CD8-positive, alpha-beta memory T cell (primary cell): ENCODE measurements at regions not wholly inside any gene's neighbourhood (a gene's known extent, or its start where the extent isn't known, plus 50 kb on each side); places are given as distances from the start of the nearest gene placed in this dataset.

Experiments
- CTCF ChIA-PET: fragments of 350-600 bp; sonication (Branson Sonifier 250); formaldehyde crosslinking; loops from one replicate; lab custom pipeline; 2021; ENCODE audit warnings: antibody characterized with exemption; lab: Charles Lee
- POLR2A ChIA-PET: fragments of 350-600 bp; sonication (Branson Sonifier 250); formaldehyde crosslinking; loops from one replicate; lab custom pipeline; 2021; ENCODE audit warnings: antibody characterized with exemption; lab: Charles Lee
- DNase-seq, 5 donors: peaks; one replicate each; pipeline versions ENCODE4 v3.0.0 to v3.0.0-alpha.2; 2020 to 2022; ENCODE audit warnings: mixed read lengths in 1 of 5
- H3K27ac ChIP-seq: one replicate; pipeline ENCODE4 v1.7.0; 2013; ENCODE audit warnings: low read depth, mild to moderate bottlenecking, low read length, moderate library complexity
- H3K27me3 ChIP-seq: 2 replicates; pipeline ENCODE4 v1.7.0; 2013; ENCODE audit warnings: low read length, mild to moderate bottlenecking; ENCODE audit not compliant: insufficient read depth, poor library complexity, severe bottlenecking
- H3K36me3 ChIP-seq: 2 replicates; pipeline ENCODE4 v1.7.0; 2013; ENCODE audit warnings: mild to moderate bottlenecking, low read length, moderate library complexity; ENCODE audit not compliant: insufficient read depth
- H3K4me1 ChIP-seq: 2 replicates; pipeline ENCODE4 v1.7.0; 2013; ENCODE audit warnings: mild to moderate bottlenecking, low read length, moderate library complexity; ENCODE audit not compliant: insufficient read depth
- H3K4me3 ChIP-seq: 2 replicates; pipeline ENCODE4 v1.7.0; 2013; ENCODE audit warnings: mild to moderate bottlenecking, low read length
- H3K9me3 ChIP-seq: 2 replicates; pipeline ENCODE4 v1.7.0; 2013; ENCODE audit warnings: mild to moderate bottlenecking, low read length
- H3K27ac Mint-ChIP-seq, 8 donors: one replicate each; pipeline ENCODE4 v1.8.0; 2020 to 2021; ENCODE audit warnings: mixed read lengths in 8 of 8, mild to moderate bottlenecking in 6 of 8, inconsistent platforms in 3 of 8, moderate library complexity in 3 of 8
- H3K27me3 Mint-ChIP-seq, 2 donors: one replicate each; pipeline ENCODE4 v1.8.0; 2020 to 2021; ENCODE audit warnings: mixed read lengths in 2 of 2, mild to moderate bottlenecking in 1 of 2, moderate library complexity in 1 of 2
- H3K36me3 Mint-ChIP-seq, 3 donors: one replicate each; pipeline ENCODE4 v1.8.0; 2020 to 2021; ENCODE audit warnings: mixed read lengths in 3 of 3, inconsistent platforms in 1 of 3, mild to moderate bottlenecking in 1 of 3
- H3K4me1 Mint-ChIP-seq, 3 donors: one replicate each; pipeline ENCODE4 v1.8.0; 2020 to 2021; ENCODE audit warnings: mixed read lengths in 3 of 3, inconsistent platforms in 1 of 3, mild to moderate bottlenecking in 1 of 3
- H3K4me3 Mint-ChIP-seq, 7 donors: one replicate each; pipeline ENCODE4 v1.8.0; 2020 to 2021; ENCODE audit warnings: mixed read lengths in 7 of 7, mild to moderate bottlenecking in 6 of 7, moderate library complexity in 4 of 7, inconsistent platforms in 2 of 7
- H3K9me3 Mint-ChIP-seq, 5 donors: one replicate each; pipeline ENCODE4 v1.8.0; 2020 to 2022; ENCODE audit warnings: mixed read lengths in 5 of 5, mild to moderate bottlenecking in 3 of 5, moderate library complexity in 2 of 5, inconsistent platforms in 1 of 5

- CTCF ChIA-PET: no interaction called here
- Histone ChIP-seq H3K9me3 (no peaks in the 10 kb centered on the region), H3K27ac (no peak overlapping the region), H3K36me3 (no peaks in the 10 kb centered on the region), H3K4me3 (no peak overlapping the region), H3K4me1 (no peaks in the 10 kb centered on the region), H3K27me3 (no peaks in the 10 kb centered on the region)
- Mint-ChIP-seq H3K27ac (no peak overlapping the region), H3K36me3 (no peaks in the 10 kb centered on the region), H3K4me3 (no peak overlapping the region), H3K4me1 (no peaks in the 10 kb centered on the region), H3K27me3 (peaks cover 0 to 7% of the 10 kb centered on the region in 2 donors), H3K9me3 (peaks cover 0 to 7% (median 0%) of the 10 kb centered on the region in 5 donors)
- POLR2A ChIA-PET: no interaction called here
- DNase-seq: no peak
Measured at GRCh38 chr6:165941786-165942185, 225.9 kb downstream of the TBXT start.

DNA sequence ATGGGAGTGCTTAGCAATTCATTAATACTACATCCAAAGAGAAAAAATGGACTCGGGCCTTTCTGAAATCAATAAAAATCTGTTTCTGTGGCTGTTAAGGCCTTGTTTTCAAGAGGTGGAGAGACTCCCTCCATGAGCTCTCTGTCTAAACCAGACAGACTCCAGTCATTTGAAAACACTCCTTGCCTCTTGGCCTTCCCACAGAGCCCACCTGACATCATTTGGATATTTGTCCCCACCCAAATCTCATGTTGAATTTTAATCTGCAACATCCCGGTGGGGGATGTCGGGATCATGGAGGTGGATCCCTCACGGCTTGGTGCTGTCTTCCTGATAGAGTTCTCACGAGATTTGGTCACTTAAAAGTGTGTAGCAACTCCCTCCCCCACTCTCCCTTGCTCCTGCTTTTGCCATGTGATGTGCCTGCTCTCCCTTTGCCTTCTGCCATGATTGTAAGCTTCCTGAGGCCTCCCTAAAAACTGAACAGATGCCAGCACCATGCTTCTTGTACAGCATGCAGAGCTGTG lies 226.3 kb downstream of the TBXT start:
- Mint-ChIP-seq H3K27me3 (peaks cover 2 to 7% of the 10 kb centered on the region in 2 donors), H3K4me3 (no peak overlapping the region), H3K36me3 (no peaks in the 10 kb centered on the region), H3K4me1 (no peaks in the 10 kb centered on the region), H3K9me3 (peaks cover 0 to 7% (median 0%) of the 10 kb centered on the region in 5 donors), H3K27ac (no peak overlapping the region)
- no peaks in the 10 kb centered on the region for H3K27me3 ChIP-seq
- H3K4me3 ChIP-seq: no peak overlapping the region
- ChIA-PET POLR2A (no interaction called here), CTCF (no interaction called here)
- no peaks in the 10 kb centered on the region for H3K9me3 ChIP-seq
- DNase-seq: no peak
- H3K36me3 ChIP-seq: no peaks in the 10 kb centered on the region
- no peak overlapping the region for H3K27ac ChIP-seq
- no peaks in the 10 kb centered on the region for H3K4me1 ChIP-seq

GRCh38 chr6:165940366-165940765 lies 227.3 kb downstream of the TBXT start:
- H3K4me1 ChIP-seq: no peaks in the 10 kb centered on the region
- no peaks in the 10 kb centered on the region for H3K36me3 ChIP-seq
- no peaks in the 10 kb centered on the region for H3K9me3 ChIP-seq
- H3K4me3 Mint-ChIP-seq: no peak overlapping the region
- no peak overlapping the region for H3K4me3 ChIP-seq
- no peak for DNase-seq
- no peaks in the 10 kb centered on the region for H3K27me3 ChIP-seq
- no peaks in the 10 kb centered on the region for H3K36me3 Mint-ChIP-seq
- peaks cover 0 to 9% (median 0%) of the 10 kb centered on the region in 5 donors for H3K9me3 Mint-ChIP-seq
- POLR2A ChIA-PET: no interaction called here
- CTCF ChIA-PET: no interaction called here
- peaks cover 5 to 8% of the 10 kb centered on the region in 2 donors for H3K27me3 Mint-ChIP-seq
- H3K27ac Mint-ChIP-seq: no peak overlapping the region
- H3K4me1 Mint-ChIP-seq: no peaks in the 10 kb centered on the region
- H3K27ac ChIP-seq: no peak overlapping the region

- Histone ChIP-seq H3K27ac (no peak overlapping the region), H3K27me3 (no peaks in the 10 kb centered on the region), H3K36me3 (no peaks in the 10 kb centered on the region), H3K4me1 (no peaks in the 10 kb centered on the region), H3K9me3 (no peaks in the 10 kb centered on the region), H3K4me3 (no peak overlapping the region)
- peaks cover 0 to 9% (median 0%) of the 10 kb centered on the region in 5 donors for H3K9me3 Mint-ChIP-seq
- POLR2A ChIA-PET: no interaction called here
- H3K4me3 Mint-ChIP-seq: no peak overlapping the region
- DNase-seq: no peak
- H3K36me3 Mint-ChIP-seq: no peaks in the 10 kb centered on the region
- H3K27me3 Mint-ChIP-seq: peaks cover 5 to 13% of the 10 kb centered on the region in 2 donors
- CTCF ChIA-PET: no interaction called here
- H3K4me1 Mint-ChIP-seq: no peaks in the 10 kb centered on the region
- H3K27ac Mint-ChIP-seq: no peak overlapping the region
Measured at GRCh38 chr6:165939601-165940290, 227.9 kb downstream of the TBXT start.

- H3K9me3 ChIP-seq: no peaks in the 10 kb centered on the region
Measured at GRCh38 chr6:165939047-165939446, 228.6 kb downstream of the TBXT start.

GRCh38 chr6:165937564-165938358 lies 229.9 kb downstream of the TBXT start:
- Histone ChIP-seq H3K27me3 (no peaks in the 10 kb centered on the region), H3K36me3 (no peaks in the 10 kb centered on the region), H3K4me3 (no peak overlapping the region), H3K4me1 (no peaks in the 10 kb centered on the region), H3K9me3 (no peaks in the 10 kb centered on the region), H3K27ac (no peak overlapping the region)
- ChIA-PET POLR2A (no interaction called here), CTCF (no interaction called here)
- H3K27me3 Mint-ChIP-seq: peaks cover 6 to 16% of the 10 kb centered on the region in 2 donors
- H3K36me3 Mint-ChIP-seq: no peaks in the 10 kb centered on the region
- H3K4me1 Mint-ChIP-seq: no peaks in the 10 kb centered on the region
- no peak overlapping the region for H3K27ac Mint-ChIP-seq
- DNase-seq: no peak
- peaks cover 0 to 9% (median 0%) of the 10 kb centered on the region in 5 donors for H3K9me3 Mint-ChIP-seq
- H3K4me3 Mint-ChIP-seq: no peak overlapping the region

More at GRCh38 chr6:165939047-165939446, 228.6 kb downstream of the TBXT start:
- DNase-seq: no peak
- Histone ChIP-seq H3K27ac (no peak overlapping the region), H3K27me3 (no peaks in the 10 kb centered on the region), H3K4me1 (no peaks in the 10 kb centered on the region), H3K36me3 (no peaks in the 10 kb centered on the region), H3K4me3 (no peak overlapping the region)
- Mint-ChIP-seq H3K4me3 (no peak overlapping the region), H3K36me3 (no peaks in the 10 kb centered on the region), H3K27ac (no peak overlapping the region), H3K27me3 (peaks cover 8 to 13% of the 10 kb centered on the region in 2 donors), H3K4me1 (no peaks in the 10 kb centered on the region), H3K9me3 (peaks cover 0 to 9% (median 0%) of the 10 kb centered on the region in 5 donors)
- CTCF ChIA-PET: no interaction called here
- POLR2A ChIA-PET: no interaction called here

DNA sequence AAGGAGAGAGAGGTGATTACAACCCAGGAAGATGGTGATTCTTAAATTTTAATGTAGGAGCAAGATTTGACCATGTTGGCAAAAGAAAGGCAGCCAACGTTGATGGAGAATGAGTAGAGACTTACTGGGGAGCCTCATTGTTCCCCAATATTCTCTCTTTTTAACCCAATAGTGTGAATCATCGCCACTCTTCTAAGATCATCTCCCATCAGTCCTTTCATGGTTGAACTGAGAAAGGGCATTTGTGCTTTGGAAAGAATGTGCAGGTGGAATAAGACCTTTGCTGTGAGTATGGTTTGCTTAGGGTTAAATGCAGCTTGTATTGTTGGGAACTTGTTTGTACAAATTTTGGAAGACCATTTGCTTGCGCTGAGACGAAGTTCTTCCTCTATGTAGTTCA lies 231.0 kb downstream of the TBXT start:
- Histone ChIP-seq H3K9me3 (no peaks in the 10 kb centered on the region), H3K27me3 (no peaks in the 10 kb centered on the region), H3K36me3 (no peaks in the 10 kb centered on the region), H3K4me1 (no peaks in the 10 kb centered on the region), H3K27ac (no peak overlapping the region), H3K4me3 (no peak overlapping the region)
- ChIA-PET CTCF (no interaction called here), POLR2A (no interaction called here)
- no peaks in the 10 kb centered on the region for H3K4me1 Mint-ChIP-seq
- no peak for DNase-seq
- no peaks in the 10 kb centered on the region for H3K36me3 Mint-ChIP-seq
- peaks cover 8 to 16% of the 10 kb centered on the region in 2 donors for H3K27me3 Mint-ChIP-seq
- no peak overlapping the region for H3K27ac Mint-ChIP-seq
- peaks cover 0 to 7% (median 0%) of the 10 kb centered on the region in 5 donors for H3K9me3 Mint-ChIP-seq
- no peak overlapping the region for H3K4me3 Mint-ChIP-seq

- CTCF ChIA-PET: no interaction called here
- Histone ChIP-seq H3K4me1 (no peaks in the 10 kb centered on the region), H3K4me3 (no peak overlapping the region), H3K27ac (no peak overlapping the region), H3K27me3 (no peaks in the 10 kb centered on the region), H3K36me3 (no peaks in the 10 kb centered on the region), H3K9me3 (no peaks in the 10 kb centered on the region)
- DNase-seq: no peak
- Mint-ChIP-seq H3K4me1 (no peaks in the 10 kb centered on the region), H3K27ac (no peak overlapping the region), H3K27me3 (peaks cover 7 to 16% of the 10 kb centered on the region in 2 donors), H3K36me3 (no peaks in the 10 kb centered on the region), H3K4me3 (no peak overlapping the region), H3K9me3 (peaks cover 0 to 4% (median 0%) of the 10 kb centered on the region in 5 donors)
- POLR2A ChIA-PET: no interaction called here
Measured at GRCh38 chr6:165936096-165936495, 231.6 kb downstream of the TBXT start.
